OCI-LY7 (cell line): ENCODE measurements at regions not wholly inside any gene's neighbourhood (a gene's known extent, or its start where the extent isn't known, plus 50 kb on each side); places are given as distances from the start of the nearest gene placed in this dataset.
A peak's percentile ranks its signal among the peaks of the same experiment; 100 is the strongest.

ENCODE experiments used
- BruUV-seq: library from RNA; stranded (reverse); fragments of 400-500 nt; replicated peaks from 2 replicates; lab custom pipeline; 2021; lab: Mats Ljungman, UMichigan
- CTCF ChIA-PET: fragments of 300-600 bp; sonication (Branson Sonifier 250); formaldehyde crosslinking; loops from one replicate; lab custom pipeline; 2022; ENCODE audit warnings: antibody characterized with exemption; ENCODE audit not compliant: unreplicated experiment; lab: Charles Lee
- POLR2A ChIA-PET: fragments of 300-600 bp; sonication (Branson Sonifier 250); formaldehyde crosslinking; loops from one replicate; lab custom pipeline; 2022; ENCODE audit warnings: antibody characterized with exemption; lab: Charles Lee
- DNase-seq: peaks from one replicate; pipeline ENCODE4 v3.0.0-alpha.2; 2015; ENCODE audit warnings: low spot score
- H2AFZ ChIP-seq: fragments of 200-600 bp; sonication (generic), shearing (Covaris generic); 2 replicates; pipeline ENCODE4 v1.6.1; 2014; ENCODE audit warnings: mild to moderate bottlenecking, antibody characterized with exemption, low read length, moderate library complexity
- H3K27ac ChIP-seq: fragments of 200-600 bp; sonication (generic); 2 replicates; pipeline ENCODE4 v1.5.1; 2014; ENCODE audit warnings: mixed run types, low read depth, mild to moderate bottlenecking, moderate library complexity, low read length, inconsistent platforms; ENCODE audit not compliant: poor library complexity, severe bottlenecking
- H3K36me3 ChIP-seq: fragments of 200-600 bp; sonication (generic); 2 replicates; pipeline ENCODE4 v1.6.1; 2014; ENCODE audit warnings: mild to moderate bottlenecking, antibody characterized with exemption, low read length, moderate library complexity, mixed read lengths; ENCODE audit not compliant: insufficient read depth
- H3K4me1 ChIP-seq: fragments of 200-600 bp; sonication (generic); 2 replicates; pipeline ENCODE4 v1.5.1; 2014; ENCODE audit warnings: mild to moderate bottlenecking, low read length; ENCODE audit not compliant: insufficient read depth, poor library complexity, severe bottlenecking
- H3K4me2 ChIP-seq: fragments of 200-600 bp; sonication (generic); 2 replicates; pipeline ENCODE4 v1.6.1; 2014; ENCODE audit warnings: mild to moderate bottlenecking, low read length
- H3K4me3 ChIP-seq: fragments of 200-600 bp; sonication (generic); 2 replicates; pipeline ENCODE4 v1.5.1; 2014; ENCODE audit warnings: mild to moderate bottlenecking, low read depth, low read length; ENCODE audit not compliant: poor library complexity, severe bottlenecking
- H3K79me2 ChIP-seq: fragments of 200-600 bp; sonication (generic); 2 replicates; pipeline ENCODE4 v1.6.1; 2016; ENCODE audit warnings: low read depth, mild to moderate bottlenecking, low read length, moderate library complexity, mixed read lengths; ENCODE audit not compliant: insufficient read depth
- H3K9me2 ChIP-seq: fragments of 200-600 bp; sonication (generic); 2 replicates; pipeline ENCODE4 v1.6.1; 2016; ENCODE audit warnings: mild to moderate bottlenecking, low read length, mixed read lengths; ENCODE audit not compliant: insufficient read depth
- H3K9me3 ChIP-seq: fragments of 200-600 bp; sonication (generic); 2 replicates; pipeline ENCODE4 v1.6.1; 2014; ENCODE audit warnings: mild to moderate bottlenecking, mixed run types, low read length, mixed read lengths
- H4K20me1 ChIP-seq: fragments of 200-600 bp; sonication (generic); 2 replicates; pipeline ENCODE4 v1.6.1; 2014; ENCODE audit warnings: mild to moderate bottlenecking, antibody characterized with exemption, low read length, moderate library complexity, mixed read lengths; ENCODE audit not compliant: insufficient read depth
- CTCF ChIP-seq: fragments of 200-600 bp; sonication (generic); conservative IDR thresholded peaks from 2 replicates; pipeline ENCODE4 v1.5.1; 2014; ENCODE audit warnings: mild to moderate bottlenecking, antibody characterized with exemption, low read length, moderate library complexity, mixed read lengths
- EZH2phosphoT487 ChIP-seq: fragments of 200-600 bp; sonication (generic); IDR thresholded peaks from 2 replicates; pipeline ENCODE4 v1.6.1; 2018; ENCODE audit warnings: low read depth, borderline replicate concordance, mild to moderate bottlenecking, mixed run types, antibody characterized with exemption, low read length, moderate library complexity, mixed read lengths
- intact Hi-C: fragments of 100-400 bp; cut with micrococcal nuclease; formaldehyde crosslinking; loops from one replicate; pipeline ENCODE4 v1.10.0; 2022; ENCODE audit not compliant: unreplicated experiment

- Histone ChIP-seq H3K4me1 (peaks cover 4% of the 10 kb centered on the region), H4K20me1 (no peaks in the 10 kb centered on the region), H3K9me3 (no peaks in the 10 kb centered on the region), H3K36me3 (no peaks in the 10 kb centered on the region; the same call in 1 of the 2 replicates), H3K4me2 (no peak overlapping the region), H3K4me3 (no peak overlapping the region), H3K79me2 (no peaks in the 10 kb centered on the region), H3K27ac (no peak overlapping the region), H2AFZ (no peak overlapping the region), H3K9me2 (no peaks in the 10 kb centered on the region)
- peak; percentile 75 for DNase-seq
- intact Hi-C loops = loop anchor here (1.0 to 5.0 kb wide), 4 partner anchors 162 to 233 kb away; no protein-coding TSS in a partner anchor
- ChIA-PET POLR2A (no interaction called here), CTCF (no interaction called here)
- BruUV-seq = no TSS peak
- TF ChIP-seq CTCF (peak; percentile 70), EZH2phosphoT487 (no peak)
Measured at GRCh38 chrX:38985375-38985774, 184.1 kb downstream of the MID1IP1 start.

GRCh38 chrX:38985945-38986344 is 184.7 kb downstream of the MID1IP1 start:
- Histone ChIP-seq H3K4me2 (no peak overlapping the region), H3K4me3 (no peak overlapping the region), H2AFZ (no peak overlapping the region), H3K9me2 (no peaks in the 10 kb centered on the region), H3K79me2 (no peaks in the 10 kb centered on the region), H4K20me1 (no peaks in the 10 kb centered on the region), H3K27ac (no peak overlapping the region), H3K4me1 (peaks cover 4% of the 10 kb centered on the region), H3K36me3 (no peaks in the 10 kb centered on the region; the same call in 1 of the 2 replicates), H3K9me3 (no peaks in the 10 kb centered on the region)
- no peak for TF ChIP-seq EZH2phosphoT487
- no peak for TF ChIP-seq CTCF
- ChIA-PET POLR2A (interaction anchor here (0.6 kb wide), 1 partner anchor 180 kb away, joined by 3 read pairs; no protein-coding TSS in a partner anchor), CTCF (no interaction called here)
- intact Hi-C loops = loop anchor here (1.0 to 5.0 kb wide), 4 partner anchors 161 to 234 kb away; no protein-coding TSS in a partner anchor
- no TSS peak for BruUV-seq
- DNase-seq = no peak

GRCh38 chrX:38986586-38986985 is 185.3 kb downstream of the MID1IP1 start:
- TF ChIP-seq EZH2phosphoT487 = no peak
- no peak for TF ChIP-seq CTCF
- DNase-seq = no peak
- Histone ChIP-seq H3K4me2 (no peak overlapping the region), H3K27ac (no peak overlapping the region), H3K36me3 (no peaks in the 10 kb centered on the region; the same call in 1 of the 2 replicates), H3K79me2 (no peaks in the 10 kb centered on the region), H3K9me3 (no peaks in the 10 kb centered on the region), H3K4me1 (peaks cover 4% of the 10 kb centered on the region), H3K4me3 (no peak overlapping the region), H3K9me2 (no peaks in the 10 kb centered on the region), H4K20me1 (no peaks in the 10 kb centered on the region), H2AFZ (no peak overlapping the region)
- ChIA-PET POLR2A (interaction anchor here (0.6 kb wide), 1 partner anchor 180 kb away, joined by 3 read pairs; no protein-coding TSS in a partner anchor), CTCF (no interaction called here)
- no TSS peak for BruUV-seq
- intact Hi-C loops = loop anchor here (5.0 kb wide), 3 partner anchors 161 to 234 kb away; no protein-coding TSS in a partner anchor
